GM12878 (cell line): ENCODE measurements at regions not wholly inside any gene's neighbourhood (a gene's known extent, or its start where the extent isn't known, plus 50 kb on each side); places are given as distances from the start of the nearest gene placed in this dataset.

ENCODE experiments used
- ATAC-seq: fragments of 200-7000 bp; cut with Tn5 transposase; 3 replicates; pipeline ENCODE4 v1.9.1; 2020; ENCODE audit warnings: mild to moderate bottlenecking, moderate library complexity
- BruUV-seq: library from RNA; stranded (reverse); fragments of 400-500 nt; replicated peaks from 2 replicates; lab custom pipeline; 2021; lab: Mats Ljungman, UMichigan
- CTCF ChIA-PET: fragments of 300-600 bp; sonication (Branson Sonifier 250); formaldehyde crosslinking; extraction: SDS; loops from one replicate; lab custom pipeline; 2021; ENCODE audit warnings: inconsistent platforms; lab: Yijun Ruan, JAX
- POLR2A ChIA-PET: fragments of 350-600 bp; formaldehyde crosslinking; extraction: SDS; loops from one replicate; lab custom pipeline; 2021; ENCODE audit warnings: inconsistent platforms; lab: Charles Lee
- RAD21 ChIA-PET: fragments of 300-600 bp; sonication (Branson Sonifier 250); formaldehyde crosslinking; loops from one replicate; lab custom pipeline; 2023; ENCODE audit warnings: antibody characterized with exemption; ENCODE audit not compliant: unreplicated experiment; lab: Charles Lee
- SMC1A ChIA-PET: fragments of 300-600 bp; sonication (Branson Sonifier 250); formaldehyde crosslinking; loops from one replicate; lab custom pipeline; 2023; ENCODE audit not compliant: unreplicated experiment, uncharacterized antibody; lab: Charles Lee
- DNase-seq: peaks from one replicate; pipeline ENCODE4 v3.0.0-alpha.2; 2011; ENCODE audit warnings: low read depth, low spot score
- FAIRE-seq: peaks from 3 replicates; lab custom pipeline; 2011; peaks lifted over from hg19 to GRCh38; lab: Jason Lieb, UNC
- H2AFZ ChIP-seq: 2 replicates; pipeline ENCODE4 v1.6.0; 2011; ENCODE audit warnings: low read depth, low read length, control low read depth; ENCODE audit not compliant: control insufficient read depth
- H3K27ac ChIP-seq: 2 replicates; pipeline ENCODE4 v1.5.1; 2011; ENCODE audit warnings: control low read depth; ENCODE audit not compliant: control insufficient read depth, insufficient read depth
- H3K27me3 ChIP-seq, 2 experiments: replicated peaks in 1 of 2; 2 replicates each; pipeline versions ENCODE4 v1.6.0 to v1.6.1; 2011; ENCODE audit warnings: low read length in 1 of 2; ENCODE audit not compliant: control insufficient read depth in 2 of 2, insufficient read depth in 2 of 2
- H3K36me3 ChIP-seq, 2 experiments: 2 replicates each; pipeline ENCODE4 v1.5.1; 2011; ENCODE audit warnings: low read length in 1 of 2; ENCODE audit not compliant: control insufficient read depth in 2 of 2, insufficient read depth in 2 of 2
- H3K4me1 ChIP-seq: 2 replicates; pipeline ENCODE4 v1.6.1; 2011; ENCODE audit warnings: mild to moderate bottlenecking, low read length, moderate library complexity, mixed read lengths; ENCODE audit not compliant: control insufficient read depth, insufficient read depth
- H3K4me2 ChIP-seq: 2 replicates; pipeline ENCODE4 v1.6.0; 2011; ENCODE audit warnings: control low read depth; ENCODE audit not compliant: control insufficient read depth, insufficient read depth
- H3K4me3 ChIP-seq: fragments of 200-600 bp; sonication (generic); 2 replicates; pipeline ENCODE4 v1.5.1; 2016
- H3K79me2 ChIP-seq: 2 replicates; pipeline ENCODE4 v1.6.0; 2011; ENCODE audit warnings: low read length; ENCODE audit not compliant: control insufficient read depth, insufficient read depth
- H3K9ac ChIP-seq: 2 replicates; pipeline ENCODE4 v1.8.0; 2011; ENCODE audit warnings: low read length, control low read depth, mixed read lengths; ENCODE audit not compliant: control insufficient read depth, insufficient read depth
- H3K9me3 ChIP-seq: replicated peaks from 3 replicates; pipeline ENCODE4 v1.5.1; 2011; ENCODE audit warnings: mild to moderate bottlenecking, low read length; ENCODE audit not compliant: control insufficient read depth, insufficient read depth
- H4K20me1 ChIP-seq: 2 replicates; pipeline ENCODE4 v1.6.0; 2011; ENCODE audit not compliant: control insufficient read depth, insufficient read depth
- BCL11A ChIP-seq: IDR thresholded peaks from 2 replicates; pipeline ENCODE4 v1.6.1; 2011; ENCODE audit warnings: low read depth, low read length
- CBX5 ChIP-seq: sonication (generic); IDR thresholded peaks from 2 replicates; pipeline ENCODE4 v1.6.1; 2016; ENCODE audit warnings: low read depth, moderate library complexity, mild to moderate bottlenecking, inconsistent platforms
- CEBPZ ChIP-seq: fragments of 150-350 bp; IDR thresholded peaks from 2 replicates; pipeline ENCODE4 v1.6.1; 2016; ENCODE audit warnings: low read depth, low read length
- CHD1 ChIP-seq: IDR thresholded peaks from 2 replicates; pipeline ENCODE4 v1.6.1; 2012; ENCODE audit warnings: low read depth, low read length, improper control_type of control experiment
- CHD2 ChIP-seq: IDR thresholded peaks from 2 replicates; pipeline ENCODE4 v1.6.1; 2011; ENCODE audit warnings: low read depth, low read length, improper control_type of control experiment, borderline replicate concordance
- NFYB ChIP-seq: IDR thresholded peaks from 2 replicates; pipeline ENCODE4 v1.6.1; 2011; ENCODE audit warnings: low read depth, mild to moderate bottlenecking, low read length, improper control_type of control experiment, moderate library complexity; ENCODE audit not compliant: insufficient read depth
- NR2C2 ChIP-seq: IDR thresholded peaks from 2 replicates; pipeline ENCODE4 v1.6.1; 2011; ENCODE audit warnings: borderline replicate concordance, low read depth; ENCODE audit not compliant: control insufficient read depth, insufficient read length
- ZNF274 ChIP-seq: IDR thresholded peaks from one replicate; pipeline ENCODE4 v1.8.0; 2011; ENCODE audit not compliant: insufficient read length, insufficient read depth
- ZZZ3 ChIP-seq: IDR thresholded peaks from 2 replicates; pipeline ENCODE4 v1.6.1; 2011; ENCODE audit warnings: low read depth; ENCODE audit not compliant: control insufficient read depth, insufficient read length
- WGBS: methylation state at CpG from one replicate; pipeline ENCODE4 v1.1.6; 2016; ENCODE audit warnings: low lambda C conversion rate; ENCODE audit not compliant: insufficient replicate concordance, insufficient coverage; ENCODE audit errors: missing lambda C conversion rate; 5-methylcytosine and 5-hydroxymethylcytosine counted together
- in situ Hi-C: fragments of 300-500 bp; cut with MboI; formaldehyde crosslinking; loops from 9 replicates; pipeline ENCODE4 v1.14.3; 2018; ENCODE audit warnings: mixed read lengths
- intact Hi-C: fragments of 100-400 bp; cut with micrococcal nuclease; formaldehyde crosslinking; loops from one replicate; pipeline ENCODE4 v1.14.2; 2022; ENCODE audit not compliant: unreplicated experiment
- TF ChIP-seq, protein P1 (sequence below): fragments of 450-650 bp; IDR thresholded peaks from 2 replicates; pipeline ENCODE4 v1.6.1; 2018; ENCODE audit warnings: borderline replicate concordance, mild to moderate bottlenecking; ENCODE audit not compliant: partially characterized antibody

GRCh38 chr7:25385506-25386136, 157.3 kb upstream of the NPVF start:
- H2AFZ ChIP-seq: no peak overlapping the region
- ATAC-seq (no peak), DNase-seq (no peak), FAIRE-seq (no peak)
- CTCF ChIA-PET: interaction anchor here (0.9 to 1.4 kb wide), 2 partner anchors 8 to 180 kb away, joined by 3 read pairs; no protein-coding TSS in a partner anchor
- no peak overlapping the region for H3K27ac ChIP-seq
- no peaks in the 10 kb centered on the region for H3K27me3 ChIP-seq
- in situ Hi-C loops: loop anchor here (5.0 to 25.0 kb wide), 2 partner anchors 123 to 177 kb away; no protein-coding TSS in a partner anchor
- SMC1A ChIA-PET: interaction anchor here (1.0 kb wide), 1 partner anchor 124 kb away, joined by 3 read pairs; no protein-coding TSS in a partner anchor
- no peaks in the 10 kb centered on the region for H3K79me2 ChIP-seq
- H3K4me2 ChIP-seq: no peak overlapping the region
- no TSS peak for BruUV-seq
- H4K20me1 ChIP-seq: no peaks in the 10 kb centered on the region
- intact Hi-C loops: loop anchor here (5.0 kb wide), 1 partner anchor 467 kb away; no protein-coding TSS in a partner anchor
- WGBS: 8% methylated on average over 10 of the region's 10 CpGs
- H3K4me1 ChIP-seq: no peaks in the 10 kb centered on the region
- H3K9me3 ChIP-seq: no peaks in the 10 kb centered on the region
- no peak overlapping the region for H3K9ac ChIP-seq
- H3K4me3 ChIP-seq: no peak overlapping the region
- no peaks in the 10 kb centered on the region for H3K36me3 ChIP-seq
- no peak for TF ChIP-seq CBX5
- TF ChIP-seq, protein P1, sequence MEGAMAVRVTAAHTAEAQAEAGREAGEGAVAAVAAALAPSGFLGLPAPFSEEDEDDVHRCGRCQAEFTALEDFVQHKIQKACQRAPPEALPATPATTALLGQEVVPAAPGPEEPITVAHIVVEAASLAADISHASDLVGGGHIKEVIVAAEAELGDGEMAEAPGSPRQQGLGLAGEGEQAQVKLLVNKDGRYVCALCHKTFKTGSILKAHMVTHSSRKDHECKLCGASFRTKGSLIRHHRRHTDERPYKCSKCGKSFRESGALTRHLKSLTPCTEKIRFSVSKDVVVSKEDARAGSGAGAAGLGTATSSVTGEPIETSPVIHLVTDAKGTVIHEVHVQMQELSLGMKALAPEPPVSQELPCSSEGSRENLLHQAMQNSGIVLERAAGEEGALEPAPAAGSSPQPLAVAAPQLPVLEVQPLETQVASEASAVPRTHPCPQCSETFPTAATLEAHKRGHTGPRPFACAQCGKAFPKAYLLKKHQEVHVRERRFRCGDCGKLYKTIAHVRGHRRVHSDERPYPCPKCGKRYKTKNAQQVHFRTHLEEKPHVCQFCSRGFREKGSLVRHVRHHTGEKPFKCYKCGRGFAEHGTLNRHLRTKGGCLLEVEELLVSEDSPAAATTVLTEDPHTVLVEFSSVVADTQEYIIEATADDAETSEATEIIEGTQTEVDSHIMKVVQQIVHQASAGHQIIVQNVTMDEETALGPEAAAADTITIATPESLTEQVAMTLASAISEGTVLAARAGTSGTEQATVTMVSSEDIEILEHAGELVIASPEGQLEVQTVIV: no peak
- no peak for TF ChIP-seq ZNF274
- no peak for TF ChIP-seq CHD1
- TF ChIP-seq BCL11A: no peak
- no peak for TF ChIP-seq NFYB
- TF ChIP-seq NR2C2: no peak
- no peak for TF ChIP-seq ZZZ3
- TF ChIP-seq CHD2: no peak
- TF ChIP-seq CEBPZ: no peak
- RAD21 ChIA-PET: no interaction called here
- POLR2A ChIA-PET: no interaction called here
